ENCODE measurements at regions not wholly inside any gene's neighbourhood (a gene's known extent, or its start where the extent isn't known, plus 50 kb on each side); places are given as distances from the start of the nearest gene placed in this dataset.
"Not testable (repeated sequence)": the region's sequence is repeated elsewhere in the genome, so short reads cannot be mapped to it uniquely, and the experiment has no call there.

DNA sequence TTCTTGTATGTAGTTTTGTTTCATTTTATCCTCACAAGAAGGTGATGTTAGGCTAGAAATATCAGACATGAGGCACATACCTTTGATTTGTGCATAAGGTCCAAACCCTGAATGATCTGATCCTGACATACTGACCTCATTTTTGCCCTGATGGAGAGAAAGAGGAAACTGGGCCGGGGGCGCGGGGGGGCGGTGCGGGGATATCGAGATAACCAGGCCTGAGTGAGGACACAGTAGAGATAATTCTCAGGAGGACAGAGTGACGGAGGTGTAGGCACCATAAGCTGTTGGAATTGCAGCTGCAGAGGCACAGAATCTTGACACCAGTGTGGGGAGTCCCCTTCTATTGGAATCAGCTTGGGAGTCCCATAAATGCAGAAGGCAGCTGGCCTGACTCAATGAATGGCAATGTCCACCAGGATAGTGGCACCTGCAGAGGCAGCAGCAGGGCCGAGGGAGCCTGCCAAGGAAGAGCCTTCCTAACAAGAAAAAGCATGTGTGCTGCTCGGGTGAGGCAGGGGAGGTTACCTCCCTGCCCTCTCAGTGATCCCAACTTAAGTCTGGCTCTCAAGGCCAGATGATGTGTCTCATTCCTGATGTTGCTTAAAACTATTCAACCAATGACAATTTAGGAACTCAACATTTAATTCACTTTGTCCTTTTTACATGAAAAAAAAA, 234.3 kb upstream of the MSX2 start:
- DNase-seq (ENCODE audit: low spot score), result no peak

DNA sequence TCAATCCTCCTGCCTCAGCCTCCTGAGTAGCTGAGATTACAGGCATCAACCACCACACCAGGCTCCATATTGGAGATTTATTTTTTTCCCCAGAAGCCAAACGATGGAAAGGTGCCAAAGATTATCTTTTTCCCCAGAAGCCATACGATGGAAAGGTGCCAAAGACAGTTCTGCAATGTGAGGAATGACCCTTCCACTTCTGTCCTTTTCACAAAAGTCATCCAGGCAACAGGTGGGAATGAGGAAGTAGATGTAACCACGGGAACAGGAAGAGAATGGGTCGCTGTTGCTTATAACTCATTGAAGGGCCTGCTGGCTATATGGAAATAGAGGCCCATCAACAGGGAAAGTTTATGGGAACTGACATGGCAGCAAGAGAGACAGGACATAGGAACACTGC, 233.7 kb upstream of the MSX2 start:
- DNase-seq (ENCODE audit: low spot score), result no peak

DNA sequence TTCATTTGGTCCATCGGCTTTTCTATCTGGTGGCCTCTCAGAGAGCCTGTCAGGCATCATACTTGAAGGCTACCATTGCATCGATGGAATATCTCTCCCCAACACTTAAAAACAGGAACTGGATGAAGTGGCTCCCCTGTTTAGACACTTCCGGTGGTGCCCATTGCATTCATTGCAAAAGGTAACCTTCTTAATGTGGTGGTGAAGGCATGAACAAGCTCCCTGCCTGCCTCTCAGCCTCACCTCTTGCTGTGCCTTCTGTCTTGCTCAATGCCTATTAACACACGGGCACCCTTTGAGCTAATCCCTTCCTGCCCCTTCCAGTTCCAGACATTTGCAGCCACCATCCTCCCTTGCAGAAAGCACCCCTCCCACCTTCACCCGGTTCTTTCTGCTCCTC, 233.1 kb upstream of the MSX2 start:
- DNase-seq (ENCODE audit: low spot score), result no peak

DNA sequence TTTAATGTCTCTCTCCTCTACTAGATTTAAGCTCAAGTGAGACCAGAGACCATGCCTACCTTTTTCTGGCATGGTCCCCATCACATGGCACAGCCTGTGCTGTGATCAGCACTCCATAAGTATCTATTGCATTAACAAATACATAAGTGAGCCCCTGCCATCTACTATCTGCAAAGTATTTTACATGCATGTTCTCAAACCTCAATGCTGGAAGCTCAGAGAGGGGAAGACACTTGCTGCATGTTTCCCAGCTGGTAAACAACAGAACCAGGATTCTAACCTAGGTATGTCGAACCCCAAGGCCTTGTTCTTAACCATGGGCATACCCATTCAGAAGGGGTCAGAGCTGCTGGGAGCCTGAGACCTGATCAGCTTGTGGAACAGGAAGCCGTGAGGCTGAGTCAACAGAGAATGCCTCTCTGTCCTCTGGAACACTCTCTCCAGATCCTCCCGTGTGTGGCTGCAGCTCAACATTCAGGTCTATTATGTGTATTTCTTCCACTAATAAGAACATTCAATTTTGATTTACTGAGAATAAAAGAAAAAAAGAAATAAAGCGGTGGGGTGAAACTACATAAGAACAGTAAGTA, 232.5 kb upstream of the MSX2 start:
- no peak for DNase-seq (ENCODE audit: low spot score)

DNA sequence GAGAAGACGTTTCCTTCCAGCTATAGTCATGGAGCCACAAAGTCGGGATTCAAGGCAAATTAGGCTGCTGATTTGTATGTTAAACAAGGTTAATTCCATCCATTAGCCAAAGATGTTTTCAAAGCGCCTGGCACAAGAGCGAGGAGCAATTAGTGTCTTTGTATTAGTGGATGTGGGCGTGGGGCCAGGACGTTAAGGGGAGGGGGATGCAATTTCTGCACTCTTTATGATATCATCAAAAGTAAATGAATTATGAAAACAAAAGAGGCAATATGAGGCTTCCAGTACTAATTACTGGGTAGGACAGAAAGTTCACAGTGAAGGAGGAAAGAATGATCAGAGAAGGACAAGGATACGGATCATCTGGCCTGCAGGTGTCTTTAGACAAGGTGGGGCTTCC, 230.9 kb upstream of the MSX2 start:
- DNase-seq (ENCODE audit: low spot score), result no peak

GRCh38 chr5:174497939-174498338, 226.4 kb upstream of the MSX2 start:
- not testable (repeated sequence) for DNase-seq (ENCODE audit: low spot score)

- not testable (repeated sequence) for DNase-seq (ENCODE audit: low spot score)
Observed at GRCh38 chr5:174498575-174498974, 225.8 kb upstream of the MSX2 start.

DNA sequence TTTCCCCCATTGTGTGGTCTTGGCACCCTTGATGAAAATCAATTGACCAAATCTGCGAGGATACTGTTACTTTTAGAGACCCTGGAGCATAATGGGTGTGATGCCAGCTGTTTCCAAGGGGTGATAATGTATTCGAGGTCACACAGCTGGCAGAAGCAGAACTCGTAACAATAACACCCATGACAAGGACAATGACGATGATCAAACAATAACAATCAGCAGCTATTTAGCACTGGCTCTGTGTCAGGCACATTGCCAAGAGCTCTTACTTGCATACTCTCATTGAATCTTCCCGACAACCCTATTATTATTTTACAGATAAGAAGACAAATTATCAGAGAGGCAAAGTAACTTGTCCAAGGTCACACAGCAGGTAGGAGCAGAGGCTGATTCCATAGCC, 223.7 kb upstream of the MSX2 start:
- no peak for DNase-seq (ENCODE audit: low spot score)

GRCh38 chr5:174501461-174502069, 222.8 kb upstream of the MSX2 start:
- DNase-seq (ENCODE audit: low spot score), result no peak

- DNase-seq (ENCODE audit: low spot score), result no peak
Observed at GRCh38 chr5:174503086-174503460, 221.3 kb upstream of the MSX2 start.

- DNase-seq (ENCODE audit: low spot score), result no peak
Observed at GRCh38 chr5:174503461-174504265, 220.7 kb upstream of the MSX2 start.

DNA sequence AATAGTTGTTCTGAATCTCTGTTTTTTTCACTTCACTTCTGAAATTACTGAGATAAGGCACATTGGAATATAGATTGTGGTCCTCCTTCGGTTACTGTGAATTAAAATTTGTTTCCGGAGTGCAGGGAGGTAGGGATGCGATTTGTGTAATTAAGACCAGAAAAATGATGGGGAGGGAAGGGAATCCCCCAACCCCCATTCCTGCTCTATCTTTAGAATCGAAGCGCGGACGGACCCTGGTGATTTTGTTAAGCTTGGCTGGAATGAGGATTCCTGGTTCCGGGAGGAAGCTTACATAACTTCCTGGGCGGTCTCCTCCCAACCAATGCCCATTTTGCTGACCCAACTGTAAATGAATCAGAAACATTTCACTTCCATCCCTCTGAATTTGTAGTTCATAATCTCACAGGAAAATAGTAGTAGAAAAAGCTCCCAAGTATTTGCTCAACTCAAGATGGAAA, 220.1 kb upstream of the MSX2 start:
- no peak for DNase-seq (ENCODE audit: low spot score)

GRCh38 chr5:174505621-174506020, 218.8 kb upstream of the MSX2 start:
- DNase-seq (ENCODE audit: low spot score), result no peak

DNA sequence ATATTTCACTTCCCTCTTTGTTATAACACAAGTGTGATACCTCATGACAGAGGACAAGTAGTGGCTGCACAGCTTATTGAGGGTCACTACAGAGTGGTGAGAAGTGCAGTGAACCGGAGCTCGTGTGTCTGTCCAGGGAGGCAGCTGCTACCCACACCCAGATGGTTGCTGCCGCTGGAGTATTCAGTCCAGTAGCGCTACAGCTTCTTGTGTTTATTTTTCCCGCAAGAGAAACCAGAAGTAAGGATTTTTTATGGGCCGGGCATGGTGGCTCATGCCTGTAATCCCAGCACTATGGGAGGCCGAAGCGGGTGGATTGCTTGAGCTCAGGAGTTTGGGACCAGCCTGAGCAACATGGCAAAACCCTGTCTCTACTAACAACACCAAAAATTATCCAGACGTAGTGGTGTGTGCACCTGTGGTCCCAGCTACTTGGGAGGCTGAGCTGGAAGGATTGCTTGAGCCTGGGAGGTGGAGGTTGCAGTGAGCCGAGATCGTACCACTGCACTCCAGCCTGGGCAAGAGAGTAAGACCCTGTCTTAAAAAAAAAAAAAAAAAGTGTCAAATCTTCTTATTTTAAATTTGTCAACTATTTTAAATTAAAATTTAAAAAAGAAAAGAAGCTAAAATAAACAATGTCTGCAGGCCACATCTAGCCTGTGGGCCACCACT, 213.5 kb upstream of the MSX2 start:
- not testable (repeated sequence) for DNase-seq (ENCODE audit: low spot score)

DNA sequence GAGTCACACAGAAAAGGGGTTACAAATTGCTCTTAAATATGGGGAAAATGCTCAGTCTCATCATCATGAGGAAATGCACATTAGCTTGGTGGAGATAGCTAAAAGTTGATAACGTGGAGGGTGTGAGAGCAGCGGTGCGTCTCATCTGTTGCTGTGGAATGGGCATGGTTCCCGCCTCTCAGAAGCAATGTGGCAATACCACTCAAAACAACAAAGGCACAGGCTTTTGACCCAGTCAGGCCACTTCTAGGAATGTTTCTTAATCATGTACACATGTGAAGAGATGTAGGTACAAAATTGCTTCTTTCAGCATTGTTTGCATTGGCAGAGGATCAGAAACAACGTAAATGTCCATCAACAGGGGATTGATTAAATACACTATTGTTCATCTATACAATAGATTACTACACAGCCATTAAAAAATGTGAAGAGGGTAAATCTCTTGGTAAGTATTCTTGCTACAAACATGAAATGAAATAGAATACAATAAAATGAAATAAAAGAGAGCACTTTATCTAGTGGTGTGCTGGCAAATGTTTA, 212.6 kb upstream of the MSX2 start:
- DNase-seq (ENCODE audit: low spot score), result no peak

- no peak for DNase-seq (ENCODE audit: low spot score)
Observed at GRCh38 chr5:174514325-174514724, 210.1 kb upstream of the MSX2 start.

GRCh38 chr5:174514983-174515394, 209.4 kb upstream of the MSX2 start:
- DNase-seq (ENCODE audit: low spot score), result no peak

DNA sequence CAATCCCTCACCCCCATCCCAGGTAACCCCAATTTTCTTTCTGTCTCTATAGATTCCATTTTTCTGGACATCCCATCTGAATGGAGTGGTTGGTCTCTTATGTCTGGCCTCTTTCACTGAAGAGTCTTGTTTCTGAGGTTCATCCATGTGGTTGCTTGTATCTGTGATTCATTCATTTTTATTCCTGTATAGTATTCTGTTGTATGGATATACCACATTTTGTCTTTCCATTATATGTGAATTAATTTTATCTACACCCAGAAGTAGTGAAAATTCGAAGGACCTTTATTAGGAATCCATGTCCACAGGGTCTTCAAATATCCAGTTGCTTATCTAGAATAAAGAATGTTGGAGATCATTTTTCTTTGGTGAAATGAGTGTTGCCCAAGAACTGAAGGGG, 207.6 kb upstream of the MSX2 start:
- no peak for DNase-seq (ENCODE audit: low spot score)

DNA sequence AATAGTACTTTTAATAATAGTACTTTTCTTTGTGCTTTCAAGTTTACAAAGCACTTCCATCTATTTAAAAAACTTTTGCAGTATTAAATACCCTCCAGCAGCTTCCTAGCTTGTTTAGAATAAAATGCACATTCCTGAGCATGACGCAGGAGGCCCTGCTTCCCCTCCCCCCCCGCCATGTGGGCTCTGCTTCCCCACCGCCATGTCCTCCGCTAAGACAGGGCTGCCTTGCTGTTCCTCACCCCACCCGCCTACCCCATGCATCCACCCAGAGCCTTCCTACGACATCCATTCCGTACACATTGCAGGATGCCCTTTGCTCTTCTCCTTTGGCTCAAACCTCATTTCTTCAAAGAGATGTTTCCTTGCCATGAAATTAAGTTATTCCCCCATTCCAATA, 205.9 kb upstream of the MSX2 start:
- DNase-seq (ENCODE audit: low spot score), result no peak

DNA sequence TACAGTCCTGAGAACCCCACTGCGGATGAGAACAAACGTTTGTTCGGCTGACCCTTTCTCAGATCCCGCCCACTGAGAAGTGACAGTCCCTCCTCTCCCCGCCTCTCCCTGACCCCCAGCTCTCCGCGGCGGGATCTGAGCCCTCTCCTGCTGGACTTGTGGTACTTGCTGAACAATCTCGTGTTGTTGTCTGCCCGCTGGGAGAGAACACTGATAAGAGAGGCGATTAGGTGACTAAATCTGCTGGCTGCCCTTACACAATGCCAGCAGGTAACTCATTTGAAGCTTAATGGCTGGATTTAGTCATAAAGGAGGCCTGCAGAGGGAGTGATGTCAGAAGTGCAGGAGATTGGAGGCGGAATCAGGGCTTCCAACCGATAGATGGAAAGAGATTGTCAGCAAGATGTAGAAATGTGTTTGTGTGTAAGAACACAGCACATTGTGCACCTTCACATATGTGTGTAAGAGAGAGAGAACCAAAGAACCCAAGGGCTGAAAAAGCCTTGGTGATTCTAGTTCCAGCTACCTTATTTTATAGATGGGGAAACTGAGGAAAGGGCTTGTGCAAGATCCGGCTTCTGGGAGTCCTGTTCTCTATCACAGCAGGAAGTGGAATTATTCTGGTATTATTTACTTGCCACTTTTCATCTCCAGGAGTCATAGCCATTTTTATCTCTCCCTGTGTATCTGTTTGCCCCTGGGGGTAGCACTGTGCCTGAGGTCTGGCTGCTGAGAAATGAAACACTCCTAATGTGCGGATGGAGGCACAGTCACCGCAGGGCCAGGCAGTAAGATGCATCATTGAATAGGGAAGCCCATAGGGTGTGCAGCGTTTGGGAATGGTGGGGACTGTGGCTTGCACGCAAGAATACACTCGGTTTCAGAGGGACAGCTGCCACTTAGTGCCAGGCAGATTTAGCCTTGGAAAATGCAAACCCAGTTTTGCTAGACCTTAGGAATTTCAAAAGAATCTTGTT, 203.7 kb upstream of the MSX2 start:
- no peak for DNase-seq (ENCODE audit: low spot score)

DNA sequence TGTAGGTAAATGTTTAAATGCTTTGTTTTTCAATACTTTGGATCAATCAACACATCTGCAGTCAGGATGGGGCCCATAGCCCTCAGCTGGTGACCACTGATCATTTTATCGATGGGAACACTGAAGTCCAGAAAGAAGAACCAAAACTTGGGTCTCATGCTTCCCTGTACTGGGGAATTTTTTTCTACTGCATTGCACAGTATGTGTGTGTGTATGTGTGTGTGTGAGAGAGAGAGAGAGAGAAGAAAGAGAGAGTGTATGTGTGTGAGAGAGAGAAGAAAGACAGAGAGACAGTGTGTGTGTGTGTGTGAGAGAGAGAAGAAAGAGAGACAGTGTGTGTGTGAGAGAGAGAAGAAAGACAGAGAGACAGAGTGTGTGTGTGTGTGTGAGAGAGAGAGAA, 202.9 kb upstream of the MSX2 start:
- DNase-seq (ENCODE audit: low spot score), result no peak

Measured in hematopoietic multipotent progenitor cell treated with erythropoietin and hydrocortisone succinate and interleukin-3 and kit ligand, for 17 days (in vitro differentiated cells).